IMR-90 (cell line): ENCODE measurements at regions not wholly inside any gene's neighbourhood (a gene's known extent, or its start where the extent isn't known, plus 50 kb on each side); places are given as distances from the start of the nearest gene placed in this dataset.

Experiments used
- ATAC-seq: fragments of 200-7000 bp; cut with Tn5 transposase; 2 replicates; pipeline ENCODE4 v1.9.1; 2020; ENCODE audit warnings: low read depth, mild to moderate bottlenecking, moderate library complexity
- BruUV-seq: library from RNA; stranded (reverse); fragments of 400-500 nt; replicated peaks from 2 replicates; lab custom pipeline; 2021; lab: Mats Ljungman, UMichigan
- CTCF ChIA-PET: fragments of 300-600 bp; formaldehyde crosslinking; extraction: SDS; loops from one replicate; lab custom pipeline; 2021; ENCODE audit warnings: antibody characterized with exemption; lab: Yijun Ruan, JAX
- POLR2A ChIA-PET: fragments of 300-600 bp; sonication (Branson Sonifier 250); formaldehyde crosslinking; loops from one replicate; lab custom pipeline; 2022; ENCODE audit warnings: antibody characterized with exemption; ENCODE audit not compliant: unreplicated experiment; lab: Charles Lee
- DNase-seq: peaks from one replicate; pipeline ENCODE4 v3.0.0; 2013
- H2AFZ ChIP-seq: replicated peaks from 2 replicates; pipeline ENCODE3; 2013; ENCODE audit warnings: low read length, mild to moderate bottlenecking; ENCODE audit not compliant: poor library complexity
- H2AK5ac ChIP-seq: 2 replicates; pipeline ENCODE4 v1.6.1; 2013; ENCODE audit warnings: low read depth, low read length, inconsistent platforms
- H2AK9ac ChIP-seq: replicated peaks from 2 replicates; pipeline ENCODE3; 2013; ENCODE audit warnings: mild to moderate bottlenecking, low read depth, low read length, moderate library complexity; ENCODE audit not compliant: poor library complexity
- H2BK120ac ChIP-seq: 2 replicates; pipeline ENCODE4 v1.6.1; 2013; ENCODE audit warnings: low read depth, low read length, inconsistent platforms
- H2BK15ac ChIP-seq: 3 replicates; pipeline ENCODE4 v1.6.1; 2013; ENCODE audit warnings: low read depth, low read length, inconsistent platforms
- H2BK20ac ChIP-seq: 2 replicates; pipeline ENCODE4 v1.6.1; 2013; ENCODE audit warnings: low read depth, mild to moderate bottlenecking, inconsistent platforms, low read length, moderate library complexity
- H2BK5ac ChIP-seq: 2 replicates; pipeline ENCODE4 v1.6.1; 2013; ENCODE audit warnings: mild to moderate bottlenecking, low read depth, low read length, inconsistent platforms; ENCODE audit not compliant: poor library complexity, severe bottlenecking
- H3K14ac ChIP-seq: replicated peaks from 2 replicates; pipeline ENCODE4 v1.6.1; 2013; ENCODE audit warnings: low read depth, low read length, inconsistent platforms
- H3K18ac ChIP-seq: 2 replicates; pipeline ENCODE4 v1.6.1; 2013; ENCODE audit warnings: low read depth, low read length, control low read depth
- H3K23ac ChIP-seq: 2 replicates; pipeline ENCODE4 v1.6.1; 2013; ENCODE audit warnings: low read depth, low read length, inconsistent platforms
- H3K27ac ChIP-seq: 2 replicates; pipeline ENCODE4 v1.5.1; 2013; ENCODE audit warnings: mild to moderate bottlenecking, control low read depth, low read length; ENCODE audit not compliant: insufficient read depth
- H3K27me3 ChIP-seq: 2 replicates; pipeline ENCODE4 v1.6.1; 2013; ENCODE audit warnings: low read length; ENCODE audit not compliant: control insufficient read depth, insufficient read depth
- H3K36me3 ChIP-seq: 2 replicates; pipeline ENCODE4 v1.6.1; 2013; ENCODE audit warnings: low read length, mixed read lengths; ENCODE audit not compliant: control insufficient read depth, insufficient read depth
- H3K4ac ChIP-seq: 2 replicates; pipeline ENCODE4 v1.6.1; 2013; ENCODE audit warnings: low read depth, low read length, inconsistent platforms
- H3K4me1 ChIP-seq: 2 replicates; pipeline ENCODE4 v1.6.1; 2013; ENCODE audit warnings: low read length, mixed read lengths; ENCODE audit not compliant: control insufficient read depth, insufficient read depth
- H3K4me2 ChIP-seq: 2 replicates; pipeline ENCODE4 v1.6.1; 2013; ENCODE audit warnings: low read depth, mild to moderate bottlenecking, control low read depth, low read length, moderate library complexity
- H3K4me3 ChIP-seq: 2 replicates; pipeline ENCODE4 v1.5.1; 2013; ENCODE audit warnings: low read depth, mild to moderate bottlenecking, control low read depth, low read length, moderate library complexity; ENCODE audit not compliant: insufficient read depth
- H3K56ac ChIP-seq: 2 replicates; pipeline ENCODE4 v1.6.1; 2013; ENCODE audit warnings: low read length, inconsistent platforms; ENCODE audit not compliant: insufficient read depth; ENCODE audit errors: extremely low read depth
- H3K79me1 ChIP-seq, 2 experiments: 2 replicates each; pipeline ENCODE4 v1.6.1; 2013; ENCODE audit warnings: low read length in 2 of 2, inconsistent platforms in 1 of 2, low read depth in 1 of 2
- H3K9ac ChIP-seq: 2 replicates; pipeline ENCODE4 v1.6.1; 2013; ENCODE audit warnings: low read depth, low read length, control low read depth
- H3K9me1 ChIP-seq: 2 replicates; pipeline ENCODE4 v1.6.1; 2013; ENCODE audit warnings: low read length, inconsistent platforms; ENCODE audit not compliant: insufficient read depth
- H3K9me3 ChIP-seq: 2 replicates; pipeline ENCODE4 v1.6.1; 2013; ENCODE audit warnings: low read length; ENCODE audit not compliant: control insufficient read depth, insufficient read depth
- H4K20me1 ChIP-seq: 2 replicates; pipeline ENCODE4 v1.6.1; 2013; ENCODE audit warnings: low read length, inconsistent platforms; ENCODE audit not compliant: insufficient read depth
- H4K5ac ChIP-seq: 2 replicates; pipeline ENCODE4 v1.6.1; 2013; ENCODE audit warnings: mild to moderate bottlenecking, low read depth, low read length, control low read depth
- H4K8ac ChIP-seq, 2 experiments: 2 replicates each; pipeline ENCODE4 v1.6.1; 2013; ENCODE audit warnings: low read depth in 2 of 2, low read length in 2 of 2, control low read depth in 1 of 2, inconsistent platforms in 1 of 2
- H4K91ac ChIP-seq: 2 replicates; pipeline ENCODE4 v1.6.1; 2013; ENCODE audit warnings: low read depth, low read length, inconsistent platforms; ENCODE audit not compliant: insufficient read depth
- MAFK ChIP-seq: IDR thresholded peaks from 2 replicates; pipeline ENCODE4 v1.6.1; 2012; ENCODE audit warnings: low read depth, low read length, improper control_type of control experiment
- WGBS, 2 experiments: methylation state at CpG; one replicate each; pipeline versions ENCODE4 v1.1.5 to v1.1.7; 2013; ENCODE audit warnings: missing lambda C conversion rate in 2 of 2; ENCODE audit not compliant: insufficient read length in 1 of 2; ENCODE audit errors: extremely low coverage in 2 of 2; 5-methylcytosine and 5-hydroxymethylcytosine counted together
- dilution Hi-C: fragments of 300-500 bp; cut with HindIII; formaldehyde crosslinking; loops from one replicate; pipeline ENCODE4 v1.14.3; 2018; ENCODE audit warnings: low sequenced_read_pairs; ENCODE audit not compliant: unreplicated experiment
- in situ Hi-C: fragments of 300-500 bp; cut with MboI; formaldehyde crosslinking; loops from 3 replicates; pipeline ENCODE4 v1.14.3; 2019; ENCODE audit warnings: low sequenced_read_pairs, inconsistent platforms, mixed read lengths
- intact Hi-C: fragments of 100-400 bp; cut with micrococcal nuclease; formaldehyde crosslinking; loops from 2 replicates; pipeline ENCODE4 v1.10.0; 2022

DNA sequence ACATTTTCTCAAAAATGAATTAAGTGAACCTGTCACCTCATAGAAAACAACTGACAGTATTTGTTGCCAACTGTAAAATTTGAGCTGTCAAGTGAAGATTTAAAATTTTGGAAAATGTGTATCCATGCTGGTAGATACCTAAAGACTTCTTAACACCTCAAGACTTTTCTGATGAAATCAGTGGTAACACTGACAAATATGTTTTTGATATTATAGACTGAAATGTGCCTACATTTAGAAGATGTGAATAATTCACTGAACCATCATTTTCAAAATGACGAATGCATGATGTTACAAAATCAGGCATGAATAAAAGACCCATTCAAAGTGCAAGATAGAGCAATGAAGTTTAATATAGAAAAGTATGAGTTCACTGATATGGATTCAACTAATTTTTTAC, 51.5 kb upstream of the ASPRV1 start:
- no CpG with 5 or more reads among the region's 1 CpG for WGBS, 2 experiments
- no peak overlapping the region for H2AK9ac ChIP-seq
- no peak overlapping the region for H2BK15ac ChIP-seq
- no peak for TF ChIP-seq MAFK
- no peak overlapping the region for H3K27ac ChIP-seq
- H2BK5ac ChIP-seq, result no peak overlapping the region
- H3K27me3 ChIP-seq, result no peaks in the 10 kb centered on the region
- no peak overlapping the region for H4K91ac ChIP-seq
- no peak overlapping the region for H2AK5ac ChIP-seq
- H4K20me1 ChIP-seq, result no peaks in the 10 kb centered on the region
- no peak overlapping the region for H2BK120ac ChIP-seq
- H2AFZ ChIP-seq, result no peak overlapping the region
- H3K4me2 ChIP-seq, result no peak overlapping the region
- no TSS peak for BruUV-seq
- ChIA-PET CTCF (interaction anchor here (0.5 to 1.0 kb wide), 2 partner anchors 11 to 19 kb away, joined by 3 to 4 read pairs; no protein-coding TSS in a partner anchor), POLR2A (no interaction called here)
- no peak for ATAC-seq
- H3K14ac ChIP-seq, result no peak overlapping the region
- H3K79me1 ChIP-seq, result no peaks in the 10 kb centered on the region
- H4K8ac ChIP-seq, result no peak overlapping the region
- no peak overlapping the region for H3K18ac ChIP-seq
- H3K4me3 ChIP-seq, result no peak overlapping the region
- H3K36me3 ChIP-seq, result no peaks in the 10 kb centered on the region
- dilution Hi-C loops (no loop called here), in situ Hi-C loops (no loop called here), intact Hi-C loops (no loop called here)
- no peak overlapping the region for H4K5ac ChIP-seq
- H3K4ac ChIP-seq, result no peak overlapping the region
- no peak overlapping the region for H3K56ac ChIP-seq
- H3K9me3 ChIP-seq, result no peaks in the 10 kb centered on the region
- no peak overlapping the region for H3K9ac ChIP-seq
- no peak overlapping the region for H3K23ac ChIP-seq
- no peaks in the 10 kb centered on the region; the same call in 1 of the 2 replicates for H3K9me1 ChIP-seq
- DNase-seq, result no peak
- H3K4me1 ChIP-seq, result no peaks in the 10 kb centered on the region
- no peak overlapping the region for H2BK20ac ChIP-seq
